Astrocyte of the spinal cord (primary cell): ENCODE measurements at regions not wholly inside any gene's neighbourhood (a gene's known extent, or its start where the extent isn't known, plus 50 kb on each side); places are given as distances from the start of the nearest gene placed in this dataset.

Source experiments
- DNase-seq: peaks from one replicate; pipeline ENCODE4 v3.0.0; 2011; ENCODE audit warnings: low read depth, low spot score
- H3K4me3 ChIP-seq: 2 replicates; pipeline ENCODE4 v1.5.1; 2011; ENCODE audit warnings: low read depth, mild to moderate bottlenecking, low read length, moderate library complexity
- in situ Hi-C: cut with HindIII; loops from 2 replicates; pipeline ENCODE4 v1.10.0; 2017; ENCODE audit warnings: low sequenced_read_pairs
- TF ChIP-seq, protein P1 (sequence below): IDR thresholded peaks from 2 replicates; pipeline ENCODE4 v1.5.1; 2012; ENCODE audit warnings: low read depth, mild to moderate bottlenecking, low read length, inconsistent platforms

DNA sequence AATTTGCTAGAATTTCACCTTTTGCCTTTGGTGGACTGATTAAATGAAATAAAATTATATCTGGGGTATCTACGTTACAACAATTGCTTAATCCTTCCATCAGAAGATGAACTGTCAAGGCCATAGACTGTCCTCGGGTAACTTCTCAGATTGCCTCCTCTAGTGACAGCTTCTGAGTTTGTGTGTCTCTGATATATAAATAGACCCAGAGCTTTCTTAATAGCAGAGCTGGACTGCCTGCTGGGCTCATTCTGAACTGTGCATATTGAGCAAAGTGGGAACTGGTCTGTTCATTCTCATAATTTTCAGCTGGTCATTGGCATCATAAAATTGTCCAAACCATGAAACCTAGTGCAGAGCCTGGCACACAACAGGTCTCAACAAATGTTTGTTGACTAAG lies 99.1 kb upstream of the GRAMD1B start:
- in situ Hi-C loops = no loop called here
- TF ChIP-seq, protein P1, sequence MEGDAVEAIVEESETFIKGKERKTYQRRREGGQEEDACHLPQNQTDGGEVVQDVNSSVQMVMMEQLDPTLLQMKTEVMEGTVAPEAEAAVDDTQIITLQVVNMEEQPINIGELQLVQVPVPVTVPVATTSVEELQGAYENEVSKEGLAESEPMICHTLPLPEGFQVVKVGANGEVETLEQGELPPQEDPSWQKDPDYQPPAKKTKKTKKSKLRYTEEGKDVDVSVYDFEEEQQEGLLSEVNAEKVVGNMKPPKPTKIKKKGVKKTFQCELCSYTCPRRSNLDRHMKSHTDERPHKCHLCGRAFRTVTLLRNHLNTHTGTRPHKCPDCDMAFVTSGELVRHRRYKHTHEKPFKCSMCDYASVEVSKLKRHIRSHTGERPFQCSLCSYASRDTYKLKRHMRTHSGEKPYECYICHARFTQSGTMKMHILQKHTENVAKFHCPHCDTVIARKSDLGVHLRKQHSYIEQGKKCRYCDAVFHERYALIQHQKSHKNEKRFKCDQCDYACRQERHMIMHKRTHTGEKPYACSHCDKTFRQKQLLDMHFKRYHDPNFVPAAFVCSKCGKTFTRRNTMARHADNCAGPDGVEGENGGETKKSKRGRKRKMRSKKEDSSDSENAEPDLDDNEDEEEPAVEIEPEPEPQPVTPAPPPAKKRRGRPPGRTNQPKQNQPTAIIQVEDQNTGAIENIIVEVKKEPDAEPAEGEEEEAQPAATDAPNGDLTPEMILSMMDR = no peak
- no peak for DNase-seq
- no peak overlapping the region for H3K4me3 ChIP-seq

DNA sequence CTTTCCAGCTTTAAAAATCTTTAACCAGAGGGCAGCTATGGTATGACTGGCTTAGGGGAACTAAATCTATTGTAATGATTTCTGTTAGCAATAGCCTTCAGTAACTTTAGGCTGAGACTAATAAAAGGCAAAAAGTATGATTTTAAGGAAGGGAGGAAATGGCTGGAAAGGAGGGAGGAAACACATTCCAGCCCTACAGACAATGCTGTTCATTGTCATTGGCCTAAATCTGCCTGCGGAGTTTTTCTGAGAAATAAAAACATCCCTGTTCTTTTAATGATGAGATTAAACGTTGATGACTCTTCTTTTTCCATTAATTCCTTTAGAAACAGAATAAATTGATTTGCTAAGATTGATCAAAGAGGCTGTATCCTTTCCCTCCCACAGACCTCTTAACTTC lies 99.6 kb upstream of the GRAMD1B start:
- TF ChIP-seq, protein P1 = no peak
- in situ Hi-C loops = no loop called here
- no peak for DNase-seq
- no peak overlapping the region for H3K4me3 ChIP-seq

DNA sequence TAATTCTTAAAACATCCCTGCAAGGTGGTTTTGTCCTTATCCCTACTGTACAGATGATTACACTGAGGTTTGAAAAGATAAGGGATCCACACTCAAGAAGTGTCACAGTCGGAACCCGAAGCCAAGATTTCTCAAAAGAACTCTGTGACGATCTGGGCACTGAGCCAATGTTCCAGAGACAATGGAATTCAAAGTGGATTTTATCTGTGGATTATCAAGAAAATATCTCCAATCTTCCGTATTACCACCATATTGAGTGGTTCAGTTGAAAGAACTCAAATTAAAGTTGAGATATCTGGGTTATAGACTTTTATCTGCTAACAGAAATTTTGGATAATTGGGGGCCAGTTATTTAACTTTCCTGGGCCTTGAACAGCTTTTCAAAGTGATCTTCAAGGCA lies 100.0 kb upstream of the GRAMD1B start:
- TF ChIP-seq, protein P1 = no peak
- no peak overlapping the region for H3K4me3 ChIP-seq
- no peak for DNase-seq
- in situ Hi-C loops = no loop called here

DNA sequence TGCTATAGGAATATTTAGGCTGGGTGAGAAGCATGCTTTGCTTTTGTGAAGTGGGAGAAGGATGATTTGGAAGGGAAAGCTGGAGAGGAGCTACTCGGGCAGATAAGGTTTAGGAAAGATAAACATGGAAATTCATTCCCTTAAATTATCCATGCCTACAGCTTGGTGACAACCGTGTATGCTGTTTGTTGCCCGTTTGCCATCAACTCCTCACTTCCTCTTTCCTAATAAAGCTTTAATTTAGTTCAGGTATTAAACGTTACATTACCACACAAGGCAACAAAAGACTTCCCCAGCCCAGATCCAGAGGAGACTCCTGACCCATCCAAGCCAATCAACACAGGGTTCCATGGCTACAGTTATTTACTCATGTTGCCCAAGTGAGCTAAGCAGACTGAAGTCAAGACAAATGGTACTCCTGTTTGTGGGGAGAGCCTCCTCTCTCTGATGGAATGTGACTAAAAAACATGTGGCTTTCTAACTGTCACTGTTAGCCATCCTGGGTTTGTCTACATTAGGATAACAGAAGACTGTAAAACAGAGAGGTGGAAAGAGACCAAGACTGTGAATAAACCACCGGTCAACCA lies 101.7 kb upstream of the GRAMD1B start:
- in situ Hi-C loops = no loop called here
- no peak for DNase-seq

DNA sequence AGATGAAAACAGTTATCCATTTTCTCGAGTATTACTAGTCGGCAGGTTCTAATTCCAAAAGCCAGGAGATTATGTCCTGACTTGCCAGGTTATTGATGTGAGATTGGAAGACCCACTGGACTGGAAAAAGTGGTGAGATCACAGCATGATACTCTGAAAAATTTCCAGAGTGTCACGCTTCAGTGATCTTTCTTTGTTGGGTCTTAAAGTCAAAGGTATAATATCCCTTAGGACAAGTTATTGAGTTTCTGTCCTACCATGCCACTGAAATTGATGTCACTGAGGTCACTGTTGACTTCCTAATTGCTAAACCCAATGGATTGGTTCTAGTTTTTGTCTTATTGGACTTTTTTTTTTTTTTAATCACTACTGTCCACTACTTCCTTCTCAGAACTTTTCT lies 104.5 kb upstream of the GRAMD1B start:
- DNase-seq = no peak
- in situ Hi-C loops = no loop called here
- TF ChIP-seq, protein P1 = no peak
- H3K4me3 ChIP-seq = no peak overlapping the region

More for the DNA sequence above, 101.7 kb upstream of the GRAMD1B start:
- no peak overlapping the region for H3K4me3 ChIP-seq
- TF ChIP-seq, protein P1 = no peak

DNA sequence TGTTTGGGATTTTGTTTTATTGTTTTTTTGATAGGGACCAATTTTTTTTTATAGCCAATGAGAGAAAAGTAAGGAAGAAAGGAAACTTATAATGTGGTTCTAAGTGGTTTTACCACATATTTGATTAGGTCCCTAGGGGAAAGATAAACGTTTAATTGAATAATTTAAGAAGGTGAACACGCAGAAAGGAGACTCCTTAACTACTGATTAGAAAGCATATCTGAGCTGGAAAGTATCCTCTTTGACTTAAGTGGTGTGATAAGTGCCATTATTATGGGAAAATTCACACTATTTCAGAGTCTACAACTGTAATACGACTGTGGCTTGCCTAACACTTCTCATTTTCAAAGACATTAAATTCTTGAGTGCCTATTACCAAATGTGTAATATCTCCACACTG lies 106.5 kb upstream of the GRAMD1B start:
- H3K4me3 ChIP-seq = no peak overlapping the region
- TF ChIP-seq, protein P1 = no peak
- DNase-seq = no peak
- in situ Hi-C loops = no loop called here

DNA sequence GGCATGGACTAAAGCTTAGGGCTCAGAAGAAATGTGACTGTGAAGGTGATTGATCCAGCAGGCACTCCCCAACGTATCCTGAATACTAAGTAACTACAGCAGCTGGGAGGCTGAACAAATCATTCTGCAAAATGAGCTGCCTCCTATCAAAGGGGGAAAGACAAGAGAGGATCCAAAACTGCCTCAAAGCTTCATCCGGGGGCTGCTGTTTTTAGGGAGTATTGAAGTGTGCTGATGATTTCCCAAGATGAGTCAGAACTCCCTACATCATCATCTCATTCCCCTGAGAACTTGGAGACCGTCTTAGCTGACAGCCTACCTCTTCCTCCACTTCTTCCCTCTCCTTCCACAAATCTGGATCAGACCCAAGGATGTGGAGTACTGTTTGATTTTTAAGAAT lies 108.4 kb upstream of the GRAMD1B start:
- H3K4me3 ChIP-seq = no peak overlapping the region
- in situ Hi-C loops = no loop called here
- TF ChIP-seq, protein P1 = no peak
- DNase-seq = no peak
